ENCODE measurements at regions not wholly inside any gene's neighbourhood (a gene's known extent, or its start where the extent isn't known, plus 50 kb on each side); places are given as distances from the start of the nearest gene placed in this dataset.

- TF ChIP-seq NFE2L1 (CRISPR knock-in tag; IDR thresholded peaks at IDR 0.05; ENCODE audit: borderline replicate concordance) (no peak), ZFP91 (CRISPR knock-in tag; IDR thresholded peaks at IDR 0.05; ENCODE audit: borderline replicate concordance) (no peak), FOXM1 (CRISPR knock-in tag; IDR thresholded peaks at IDR 0.05) (no peak), ARID2 (CRISPR knock-in tag; IDR thresholded peaks at IDR 0.05; ENCODE audit: borderline replicate concordance) (no peak), ZNF331 (CRISPR knock-in tag; IDR thresholded peaks at IDR 0.05) (no peak), ARNT (IDR thresholded peaks at IDR 0.05) (no peak), MYNN (CRISPR knock-in tag; IDR thresholded peaks at IDR 0.05; ENCODE audit: low read depth) (no peak), SYNCRIP (IDR thresholded peaks at IDR 0.05; ENCODE audit: insufficient read depth, low read depth, low read length) (no peak), CTCF (CRISPR knock-in tag; IDR thresholded peaks at IDR 0.05) (no peak), KAT7 (CRISPR knock-in tag; IDR thresholded peaks at IDR 0.05; ENCODE audit: borderline replicate concordance) (no peak), ZSCAN30 (CRISPR knock-in tag; IDR thresholded peaks at IDR 0.05) (no peak)
These were observed 115.6 kb upstream of the CDH5 start for GRCh38 chr16:66250686-66251431.
